Neural cell (in vitro differentiated cells): ENCODE measurements at regions not wholly inside any gene's neighbourhood (a gene's known extent, or its start where the extent isn't known, plus 50 kb on each side); places are given as distances from the start of the nearest gene placed in this dataset.

ENCODE experiments used
- CTCF ChIP-seq: fragments of 450-650 bp; IDR thresholded peaks from 2 replicates; pipeline ENCODE4 v1.5.1; 2014; ENCODE audit warnings: antibody characterized with exemption, mild to moderate bottlenecking, moderate library complexity; ENCODE audit not compliant: poor library complexity, severe bottlenecking
- EP300 ChIP-seq: fragments of 450-650 bp; conservative IDR thresholded peaks from 2 replicates; pipeline ENCODE4 v1.6.1; 2014; ENCODE audit warnings: antibody characterized with exemption, mild to moderate bottlenecking, moderate library complexity; ENCODE audit not compliant: poor library complexity, severe bottlenecking
- EZH2 ChIP-seq: fragments of 200-600, 300-800 bp; shearing (Covaris generic), sonication (generic); IDR thresholded peaks from 2 replicates; pipeline ENCODE4 v1.6.1; 2014; ENCODE audit warnings: antibody characterized with exemption, low read length, borderline replicate concordance, mild to moderate bottlenecking; ENCODE audit not compliant: insufficient read depth, poor library complexity, severe bottlenecking
- MXI1 ChIP-seq: fragments of 450-650 bp; conservative IDR thresholded peaks from 2 replicates; pipeline ENCODE4 v1.6.1; 2014; ENCODE audit warnings: antibody characterized with exemption, mild to moderate bottlenecking; ENCODE audit not compliant: poor library complexity, severe bottlenecking
- POLR2AphosphoS5 ChIP-seq: IDR thresholded peaks from 2 replicates; pipeline ENCODE4 v1.6.1; 2012
- RAD21 ChIP-seq: fragments of 450-650 bp; conservative IDR thresholded peaks from 2 replicates; pipeline ENCODE4 v1.6.1; 2014; ENCODE audit warnings: antibody characterized with exemption, mild to moderate bottlenecking, moderate library complexity
- REST ChIP-seq: IDR thresholded peaks from 2 replicates; pipeline ENCODE4 v1.6.1; 2012; ENCODE audit warnings: borderline replicate concordance
- SMC3 ChIP-seq: fragments of 450-650 bp; conservative IDR thresholded peaks from 2 replicates; pipeline ENCODE4 v1.6.1; 2014; ENCODE audit warnings: antibody characterized with exemption, mild to moderate bottlenecking, moderate library complexity; ENCODE audit not compliant: poor library complexity
- TAF1 ChIP-seq: IDR thresholded peaks from 2 replicates; pipeline ENCODE4 v1.6.1; 2012; ENCODE audit warnings: low read depth

- TF ChIP-seq CTCF = no peak
- no peak for TF ChIP-seq MXI1
- no peak for TF ChIP-seq EP300
- TF ChIP-seq POLR2AphosphoS5 = no peak
- TF ChIP-seq SMC3 = no peak
- no peak for TF ChIP-seq EZH2
- no peak for TF ChIP-seq TAF1
- no peak for TF ChIP-seq RAD21
- TF ChIP-seq REST = no peak
Observed at GRCh38 chr9:135020481-135021392, 66.7 kb upstream of the OLFM1 start.
